ENCODE measurements at regions not wholly inside any gene's neighbourhood (a gene's known extent, or its start where the extent isn't known, plus 50 kb on each side); places are given as distances from the start of the nearest gene placed in this dataset.

DNA sequence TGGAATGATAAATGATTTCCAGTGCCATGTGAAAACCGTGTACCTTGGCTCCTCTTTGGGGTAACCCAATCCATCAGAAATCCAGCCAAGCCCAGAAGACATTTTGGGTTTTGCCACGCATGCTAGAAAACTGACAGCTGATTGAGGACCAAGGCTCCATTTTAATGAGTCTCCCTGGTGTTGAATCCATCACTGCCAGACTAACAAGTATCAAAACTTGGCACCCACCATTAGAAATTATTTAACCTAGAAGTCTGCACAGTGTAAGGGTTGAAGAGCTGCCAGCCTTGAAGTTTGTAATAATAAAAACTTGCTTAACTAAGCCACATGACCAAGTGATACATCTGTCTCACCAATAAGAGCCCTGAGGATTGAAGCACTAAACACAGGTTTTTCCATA, 369.9 kb downstream of the DNAH5 start:
- no peaks in the 10 kb centered on the region for H3K27me3 ChIP-seq (ENCODE audit: control insufficient read depth, low read length)
- no peak overlapping the region for H3K4me2 ChIP-seq (ENCODE audit: low read length)
- H3K9me2 ChIP-seq (replicated peaks; ENCODE audit: control insufficient read depth, low read length), result no peaks in the 10 kb centered on the region; the same call in 1 of the 2 replicates
- H3F3A ChIP-seq (ENCODE audit: control insufficient read depth, insufficient read depth), result no peaks in the 10 kb centered on the region
- no peak overlapping the region for H3K27ac ChIP-seq (ENCODE audit: low read depth, low read length)
- no peak overlapping the region for H3K4me3 ChIP-seq (ENCODE audit: low read length)
- no peak for TF ChIP-seq EZH2phosphoT487 (IDR thresholded peaks at IDR 0.05; ENCODE audit: borderline replicate concordance, low read length)
- TF ChIP-seq, protein P1, sequence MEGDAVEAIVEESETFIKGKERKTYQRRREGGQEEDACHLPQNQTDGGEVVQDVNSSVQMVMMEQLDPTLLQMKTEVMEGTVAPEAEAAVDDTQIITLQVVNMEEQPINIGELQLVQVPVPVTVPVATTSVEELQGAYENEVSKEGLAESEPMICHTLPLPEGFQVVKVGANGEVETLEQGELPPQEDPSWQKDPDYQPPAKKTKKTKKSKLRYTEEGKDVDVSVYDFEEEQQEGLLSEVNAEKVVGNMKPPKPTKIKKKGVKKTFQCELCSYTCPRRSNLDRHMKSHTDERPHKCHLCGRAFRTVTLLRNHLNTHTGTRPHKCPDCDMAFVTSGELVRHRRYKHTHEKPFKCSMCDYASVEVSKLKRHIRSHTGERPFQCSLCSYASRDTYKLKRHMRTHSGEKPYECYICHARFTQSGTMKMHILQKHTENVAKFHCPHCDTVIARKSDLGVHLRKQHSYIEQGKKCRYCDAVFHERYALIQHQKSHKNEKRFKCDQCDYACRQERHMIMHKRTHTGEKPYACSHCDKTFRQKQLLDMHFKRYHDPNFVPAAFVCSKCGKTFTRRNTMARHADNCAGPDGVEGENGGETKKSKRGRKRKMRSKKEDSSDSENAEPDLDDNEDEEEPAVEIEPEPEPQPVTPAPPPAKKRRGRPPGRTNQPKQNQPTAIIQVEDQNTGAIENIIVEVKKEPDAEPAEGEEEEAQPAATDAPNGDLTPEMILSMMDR (IDR thresholded peaks at IDR 0.05; ENCODE audit: low read depth, low read length, poor library complexity, severe bottlenecking), result no peak
- H3K79me2 ChIP-seq (ENCODE audit: control insufficient read depth, low read length), result no peaks in the 10 kb centered on the region
- H4K20me1 ChIP-seq (ENCODE audit: control insufficient read depth, insufficient read depth, low read depth, low read length), result no peaks in the 10 kb centered on the region
- H3K9me3 ChIP-seq (ENCODE audit: control insufficient read depth, insufficient read depth, low read length), result no peaks in the 10 kb centered on the region
- H3K36me3 ChIP-seq (ENCODE audit: control insufficient read depth, low read length), result no peaks in the 10 kb centered on the region
- H3K4me1 ChIP-seq (ENCODE audit: control insufficient read depth, low read length), result no peaks in the 10 kb centered on the region

DNA sequence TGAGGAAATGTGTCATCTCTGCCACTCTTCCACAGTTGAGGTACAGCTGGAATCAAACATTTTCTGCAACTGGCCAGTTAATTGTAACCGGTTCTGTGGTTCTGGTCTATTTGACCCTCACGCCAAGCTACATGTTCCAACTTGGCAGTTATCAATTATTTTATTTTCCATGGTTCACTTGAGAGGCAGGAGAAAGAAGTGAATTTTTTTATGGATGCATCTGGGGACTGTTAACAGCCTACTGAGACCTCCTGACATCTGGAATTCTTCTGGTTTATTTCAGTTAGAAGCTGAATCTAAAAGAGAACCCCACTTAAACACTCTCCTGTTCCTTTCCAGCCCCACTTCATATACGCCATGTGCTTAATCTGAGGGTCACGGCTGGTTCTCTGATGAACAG, 372.3 kb downstream of the DNAH5 start:
- no peak for TF ChIP-seq EZH2phosphoT487 (IDR thresholded peaks at IDR 0.05; ENCODE audit: borderline replicate concordance, low read length)
- TF ChIP-seq, protein P1 (IDR thresholded peaks at IDR 0.05; ENCODE audit: low read depth, low read length, poor library complexity, severe bottlenecking), result no peak
- Histone ChIP-seq H3F3A (ENCODE audit: control insufficient read depth, insufficient read depth) (no peaks in the 10 kb centered on the region), H3K4me3 (ENCODE audit: low read length) (no peak overlapping the region), H3K79me2 (ENCODE audit: control insufficient read depth, low read length) (no peaks in the 10 kb centered on the region), H3K27ac (ENCODE audit: low read depth, low read length) (no peak overlapping the region), H3K4me1 (ENCODE audit: control insufficient read depth, low read length) (no peaks in the 10 kb centered on the region), H3K9me2 (replicated peaks; ENCODE audit: control insufficient read depth, low read length) (no peaks in the 10 kb centered on the region; the same call in 1 of the 2 replicates), H3K27me3 (ENCODE audit: control insufficient read depth, low read length) (no peaks in the 10 kb centered on the region), H4K20me1 (ENCODE audit: control insufficient read depth, insufficient read depth, low read depth, low read length) (no peaks in the 10 kb centered on the region), H3K4me2 (ENCODE audit: low read length) (no peak overlapping the region), H3K36me3 (ENCODE audit: control insufficient read depth, low read length) (no peaks in the 10 kb centered on the region), H3K9me3 (ENCODE audit: control insufficient read depth, insufficient read depth, low read length) (no peaks in the 10 kb centered on the region)

DNA sequence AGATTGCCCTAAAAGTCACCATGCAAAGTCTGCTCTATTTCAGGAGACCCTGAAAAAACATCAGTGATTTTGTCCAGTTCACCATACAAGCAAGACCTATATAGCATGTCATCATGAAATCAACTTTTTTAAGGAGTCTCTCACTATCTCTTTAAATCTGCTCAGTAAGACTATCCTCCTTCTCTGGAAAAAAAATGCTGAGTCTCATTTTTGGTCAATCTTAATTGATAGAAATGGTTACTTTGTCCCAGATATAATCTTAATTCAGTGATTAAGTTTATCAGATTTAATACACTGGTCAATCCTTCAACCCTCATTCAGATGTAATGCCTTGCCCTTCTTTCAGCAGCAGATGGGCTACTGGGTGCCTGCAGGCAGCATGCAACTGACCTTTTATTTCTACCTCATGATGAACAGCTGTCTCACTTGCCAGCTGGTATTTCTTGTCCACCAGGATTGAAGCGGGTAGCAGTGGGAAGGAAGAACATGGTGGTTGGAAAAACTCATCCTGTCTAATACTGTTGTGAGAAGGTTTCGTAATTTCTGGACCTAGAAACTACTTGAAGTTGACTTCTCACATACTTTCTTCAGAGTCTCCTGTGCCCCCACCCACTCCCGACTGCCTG, 375.3 kb downstream of the DNAH5 start:
- no peaks in the 10 kb centered on the region for H3K27me3 ChIP-seq (ENCODE audit: control insufficient read depth, low read length)
- no peak for TF ChIP-seq EZH2phosphoT487 (IDR thresholded peaks at IDR 0.05; ENCODE audit: borderline replicate concordance, low read length)
- TF ChIP-seq, protein P1 (IDR thresholded peaks at IDR 0.05; ENCODE audit: low read depth, low read length, poor library complexity, severe bottlenecking), result no peak

More for the DNA sequence above, 375.3 kb downstream of the DNAH5 start:
- Histone ChIP-seq H3K9me2 (replicated peaks; ENCODE audit: control insufficient read depth, low read length) (no peaks in the 10 kb centered on the region; the same call in 1 of the 2 replicates), H3K4me1 (ENCODE audit: control insufficient read depth, low read length) (no peaks in the 10 kb centered on the region), H3K36me3 (ENCODE audit: control insufficient read depth, low read length) (no peaks in the 10 kb centered on the region), H4K20me1 (ENCODE audit: control insufficient read depth, insufficient read depth, low read depth, low read length) (no peaks in the 10 kb centered on the region), H3F3A (ENCODE audit: control insufficient read depth, insufficient read depth) (no peaks in the 10 kb centered on the region), H3K79me2 (ENCODE audit: control insufficient read depth, low read length) (no peaks in the 10 kb centered on the region), H3K9me3 (ENCODE audit: control insufficient read depth, insufficient read depth, low read length) (no peaks in the 10 kb centered on the region), H3K4me3 (ENCODE audit: low read length) (no peak overlapping the region), H3K27ac (ENCODE audit: low read depth, low read length) (no peak overlapping the region), H3K4me2 (ENCODE audit: low read length) (no peak overlapping the region)

All from DOHH2 (cell line).